ENCODE measurements at regions not wholly inside any gene's neighbourhood (a gene's known extent, or its start where the extent isn't known, plus 50 kb on each side); places are given as distances from the start of the nearest gene placed in this dataset.

GRCh38 chr6:92822222-92822621 is 597.1 kb downstream of the EPHA7 start:
- TF ChIP-seq POLR2AphosphoS5 (IDR thresholded peaks at IDR 0.05; ENCODE audit: low read depth, low read length) (no peak), POLR2A (IDR thresholded peaks at IDR 0.05; ENCODE audit: low read depth, low read length) (no peak), TAF1 (IDR thresholded peaks at IDR 0.05; ENCODE audit: borderline replicate concordance, low read depth, low read length) (no peak)
